GM10266 (cell line): ENCODE measurements at regions not wholly inside any gene's neighbourhood (a gene's known extent, or its start where the extent isn't known, plus 50 kb on each side); places are given as distances from the start of the nearest gene placed in this dataset.

Source experiments
- DNase-seq: peaks from one replicate; pipeline ENCODE4 v3.0.0; 2012; ENCODE audit errors: extremely low spot score
- TF ChIP-seq, protein P1 (sequence below): IDR thresholded peaks from 2 replicates; pipeline ENCODE4 v1.5.1; 2012; ENCODE audit warnings: mild to moderate bottlenecking, low read depth; ENCODE audit not compliant: control insufficient read depth, insufficient read depth; ENCODE audit errors: missing control alignments

DNA sequence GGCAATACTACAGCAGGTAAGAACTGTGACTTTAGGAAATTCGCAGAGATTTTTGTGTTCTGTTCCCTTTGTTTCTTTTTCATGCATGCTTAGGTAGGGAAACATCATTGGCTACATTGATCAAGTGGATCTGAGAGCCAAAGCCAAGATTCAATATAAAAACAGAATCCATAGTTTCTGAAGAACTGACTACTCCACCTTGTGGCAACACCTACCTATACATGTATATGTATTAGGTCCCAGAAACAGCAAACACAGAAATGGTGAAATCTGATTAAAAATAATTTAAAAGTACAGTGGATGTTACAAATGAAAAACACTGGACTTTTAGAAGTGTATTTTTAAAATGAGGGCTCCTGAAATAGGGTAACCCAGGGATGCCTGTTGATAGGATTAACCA, 322.6 kb upstream of the MAOA start:
- no peak for DNase-seq
- TF ChIP-seq, protein P1, sequence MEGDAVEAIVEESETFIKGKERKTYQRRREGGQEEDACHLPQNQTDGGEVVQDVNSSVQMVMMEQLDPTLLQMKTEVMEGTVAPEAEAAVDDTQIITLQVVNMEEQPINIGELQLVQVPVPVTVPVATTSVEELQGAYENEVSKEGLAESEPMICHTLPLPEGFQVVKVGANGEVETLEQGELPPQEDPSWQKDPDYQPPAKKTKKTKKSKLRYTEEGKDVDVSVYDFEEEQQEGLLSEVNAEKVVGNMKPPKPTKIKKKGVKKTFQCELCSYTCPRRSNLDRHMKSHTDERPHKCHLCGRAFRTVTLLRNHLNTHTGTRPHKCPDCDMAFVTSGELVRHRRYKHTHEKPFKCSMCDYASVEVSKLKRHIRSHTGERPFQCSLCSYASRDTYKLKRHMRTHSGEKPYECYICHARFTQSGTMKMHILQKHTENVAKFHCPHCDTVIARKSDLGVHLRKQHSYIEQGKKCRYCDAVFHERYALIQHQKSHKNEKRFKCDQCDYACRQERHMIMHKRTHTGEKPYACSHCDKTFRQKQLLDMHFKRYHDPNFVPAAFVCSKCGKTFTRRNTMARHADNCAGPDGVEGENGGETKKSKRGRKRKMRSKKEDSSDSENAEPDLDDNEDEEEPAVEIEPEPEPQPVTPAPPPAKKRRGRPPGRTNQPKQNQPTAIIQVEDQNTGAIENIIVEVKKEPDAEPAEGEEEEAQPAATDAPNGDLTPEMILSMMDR = no peak

DNA sequence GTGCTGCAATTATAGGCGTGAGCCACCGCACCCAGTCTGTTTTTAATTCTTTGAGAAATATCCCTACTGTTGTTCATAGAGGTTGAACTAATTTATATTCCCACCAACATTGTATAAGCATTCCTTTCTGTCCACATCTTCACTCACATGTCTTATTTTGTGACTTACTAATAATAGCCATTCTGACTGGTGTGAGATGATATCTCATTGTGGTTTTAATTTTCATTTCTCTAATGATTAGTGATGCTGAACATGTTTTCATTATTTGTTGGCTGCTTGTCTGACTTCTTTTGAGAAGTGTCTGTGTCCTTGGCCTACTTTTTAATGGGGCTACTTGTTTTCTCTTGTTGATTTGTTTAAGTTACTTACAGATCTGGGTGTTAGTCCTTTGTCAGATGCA, 310.9 kb upstream of the MAOA start:
- TF ChIP-seq, protein P1 = no peak
- no peak for DNase-seq

DNA sequence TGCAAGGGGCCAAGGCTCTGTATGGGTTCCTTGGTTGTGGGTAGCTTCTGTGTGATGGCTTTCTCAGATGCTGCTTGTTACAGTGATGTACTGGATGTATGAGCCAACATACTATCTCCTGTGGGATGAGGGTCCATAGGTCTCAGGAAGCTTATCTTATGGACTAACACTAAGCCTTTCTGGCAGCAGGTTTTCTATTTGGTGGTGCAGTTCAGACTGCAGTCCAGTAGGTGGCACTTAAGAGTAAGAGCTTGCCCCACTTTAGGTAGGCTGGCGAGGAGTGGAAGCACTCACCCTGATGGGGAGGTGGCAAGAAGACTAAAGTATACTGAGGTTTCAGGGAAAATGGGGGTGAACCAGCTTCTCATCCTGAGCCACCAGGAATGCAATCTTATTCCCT, 306.7 kb upstream of the MAOA start:
- peak; percentile 4 for DNase-seq
- TF ChIP-seq, protein P1 = peak; percentile 52

DNA sequence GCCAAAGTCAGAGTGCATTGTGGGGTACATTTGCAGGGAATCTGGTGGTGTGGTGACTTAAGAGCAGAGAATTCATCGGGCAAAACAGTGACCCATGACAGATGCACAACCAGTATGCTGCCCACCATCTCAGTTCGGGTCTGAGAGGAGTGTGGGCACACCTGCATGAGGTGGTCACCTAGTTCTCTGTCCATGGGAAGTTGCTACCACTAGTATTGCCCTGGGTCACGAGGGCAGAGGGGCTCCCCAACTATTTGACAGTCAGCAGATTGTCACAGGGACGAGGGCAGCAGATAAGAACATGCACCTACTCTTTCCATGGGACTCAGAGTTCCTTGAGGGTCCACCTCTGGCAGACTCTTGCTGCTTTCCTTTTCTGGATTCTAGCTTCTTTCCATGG, 305.2 kb upstream of the MAOA start:
- no peak for DNase-seq
- TF ChIP-seq, protein P1 = no peak

DNA sequence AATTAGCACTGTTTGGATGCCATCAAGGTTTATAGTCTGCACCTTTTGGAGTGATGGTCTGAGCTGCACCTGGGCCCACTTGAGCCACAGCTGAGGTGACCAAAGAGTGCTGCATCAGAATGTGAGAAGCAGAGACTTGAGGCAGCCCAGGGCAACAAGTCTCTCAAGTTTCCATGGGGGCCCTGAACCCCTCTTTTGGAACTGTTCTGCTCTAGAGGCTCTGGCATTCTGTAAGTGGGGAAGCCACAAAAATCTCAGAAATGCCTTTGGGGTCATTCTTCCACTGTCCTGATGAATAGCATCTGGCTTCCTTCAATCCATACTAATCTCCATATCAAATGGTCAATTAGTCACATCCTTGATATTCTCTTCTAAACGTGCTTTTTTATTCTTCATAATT, 298.4 kb upstream of the MAOA start:
- TF ChIP-seq, protein P1 = no peak

DNA sequence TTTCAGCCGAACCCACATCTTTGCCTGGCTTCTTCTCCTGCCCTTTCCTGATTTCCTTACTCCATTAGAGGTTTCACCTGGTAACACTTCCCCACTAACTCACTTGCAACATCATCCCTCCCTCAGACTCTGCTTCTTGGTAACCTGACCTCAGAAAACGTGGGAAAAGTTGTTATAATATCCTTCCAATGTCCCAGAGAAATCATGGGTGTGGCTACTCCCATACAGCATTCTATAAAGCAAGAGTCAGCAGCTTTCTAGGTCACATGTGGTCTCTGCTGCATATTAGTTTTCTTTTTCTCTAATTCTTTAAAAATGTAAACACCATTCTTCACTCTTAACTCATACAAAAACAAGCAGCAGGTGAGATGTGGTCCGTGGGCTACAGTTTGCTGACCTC, 283.1 kb upstream of the MAOA start:
- DNase-seq = no peak
- TF ChIP-seq, protein P1 = no peak

More for the DNA sequence above, 298.4 kb upstream of the MAOA start:
- DNase-seq = no peak

DNA sequence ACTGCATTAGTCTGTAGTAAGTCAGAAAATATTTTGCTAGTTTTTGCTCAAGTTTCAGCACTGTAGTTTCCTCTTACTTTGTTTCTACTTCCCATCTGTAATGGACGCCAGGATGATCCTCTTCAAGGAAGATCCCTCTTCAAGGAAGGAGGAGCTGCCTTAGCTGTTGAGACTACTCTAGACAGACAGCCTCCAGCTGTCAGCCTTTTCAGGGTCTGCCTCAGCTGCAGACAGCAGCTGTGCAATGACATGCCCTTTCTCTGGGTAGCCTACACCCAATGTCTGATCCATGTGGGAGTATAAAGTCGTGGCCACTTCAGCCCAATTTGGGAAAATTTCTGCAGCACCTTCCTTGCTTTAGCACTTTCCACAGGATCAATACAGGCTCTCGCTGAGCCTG, 281.0 kb upstream of the MAOA start:
- no peak for DNase-seq
- TF ChIP-seq, protein P1 = no peak
